ENCODE measurements at regions not wholly inside any gene's neighbourhood (a gene's known extent, or its start where the extent isn't known, plus 50 kb on each side); places are given as distances from the start of the nearest gene placed in this dataset.

DNA sequence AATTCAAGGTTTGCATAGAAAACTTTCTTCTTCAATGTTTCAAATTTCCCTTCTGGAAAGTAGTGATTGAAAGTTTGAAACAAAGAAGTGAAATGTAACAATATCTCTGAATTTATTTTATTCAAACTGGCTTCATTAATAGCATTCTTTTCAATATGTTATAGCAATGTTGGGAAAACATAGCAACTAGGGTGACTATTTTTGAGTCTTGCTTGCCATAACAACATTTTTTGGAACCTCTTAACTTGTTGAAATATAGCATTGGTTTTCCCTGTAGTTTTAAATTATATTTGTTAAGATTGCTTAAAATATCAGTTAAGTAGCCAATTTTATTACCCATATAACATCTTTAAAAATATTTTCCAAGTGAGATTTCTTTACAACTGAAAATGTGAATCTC is 141.7 kb upstream of the OSR1 start:
- Histone ChIP-seq H3K4me2 (ENCODE audit: unreplicated experiment) (no peak overlapping the region), H3K36me3 (ENCODE audit: low read depth) (no peaks in the 10 kb centered on the region), H3K27ac (no peak overlapping the region), H4K20me1 (ENCODE audit: insufficient read depth) (no peaks in the 10 kb centered on the region), H3K4me3 (no peak overlapping the region), H3K27me3 (replicated peaks; ENCODE audit: insufficient read depth) (no peaks in the 10 kb centered on the region), H3K9ac (no peak overlapping the region), H2AFZ (no peak overlapping the region), H3K79me2 (ENCODE audit: insufficient read depth) (no peaks in the 10 kb centered on the region), H3F3A (ENCODE audit: insufficient read depth) (no peaks in the 10 kb centered on the region), H3K9me3 (ENCODE audit: low read depth) (no peaks in the 10 kb centered on the region), H3K4me1 (ENCODE audit: insufficient read depth) (no peaks in the 10 kb centered on the region), H3K9me2 (ENCODE audit: insufficient read depth) (no peaks in the 10 kb centered on the region)
- TF ChIP-seq EZH2phosphoT487 (IDR thresholded peaks at IDR 0.05; ENCODE audit: insufficient read depth, low read depth) (no peak), EZH2 (IDR thresholded peaks at IDR 0.05; ENCODE audit: insufficient read depth, poor library complexity, severe bottlenecking) (no peak)
- in situ Hi-C loops (cut with MboI) = no loop called here
- no peak for DNase-seq

DNA sequence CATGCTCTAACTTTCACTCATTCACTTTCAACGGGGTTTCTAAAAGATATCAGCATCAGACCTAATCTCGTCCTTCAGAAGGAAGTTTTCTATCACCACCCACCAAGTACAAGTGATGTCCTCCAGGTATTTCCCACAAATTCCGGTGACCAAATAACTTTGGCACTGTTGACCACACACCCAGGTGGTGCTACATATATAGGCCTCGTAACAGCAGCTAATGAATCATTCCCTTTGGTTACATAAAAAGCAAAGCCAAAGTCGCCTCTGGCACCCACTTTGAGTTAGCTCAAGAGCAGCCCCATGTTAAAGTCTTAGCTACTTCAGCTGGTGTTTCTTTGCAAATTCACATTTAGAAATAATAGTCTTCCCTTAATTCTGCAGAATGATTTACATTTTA is 138.2 kb upstream of the OSR1 start:
- WGBS, 2 experiments (ENCODE audit: low coverage in 1 of 2, low lambda C conversion rate in 2 of 2, missing lambda C conversion rate in 2 of 2) = 87 to 93% methylated on average over 5 of the region's 5 CpGs

DNA sequence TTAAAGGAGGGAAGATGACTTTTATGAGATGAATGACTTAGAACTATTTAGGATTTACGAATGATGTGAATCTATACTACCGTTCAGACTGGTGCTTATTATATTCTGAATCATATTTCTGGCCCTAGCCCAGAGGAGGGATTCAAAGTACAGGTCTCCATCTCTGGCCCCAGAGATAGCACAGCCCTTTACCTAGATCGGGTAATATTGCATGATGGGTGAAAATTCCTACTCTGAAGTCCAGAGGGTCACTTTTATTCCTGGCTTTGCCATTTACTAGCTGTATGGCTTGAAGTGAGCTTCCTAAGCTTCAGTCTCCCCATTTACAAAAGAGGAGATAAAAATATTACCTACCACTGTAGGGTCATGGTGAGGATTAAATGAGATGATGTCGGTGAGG is 135.8 kb upstream of the OSR1 start:
- Histone ChIP-seq H3K9ac (no peak overlapping the region), H3K4me1 (ENCODE audit: insufficient read depth) (no peaks in the 10 kb centered on the region), H3K4me2 (ENCODE audit: unreplicated experiment) (no peak overlapping the region), H3K9me2 (ENCODE audit: insufficient read depth) (no peaks in the 10 kb centered on the region), H3K79me2 (ENCODE audit: insufficient read depth) (no peaks in the 10 kb centered on the region), H3K27me3 (replicated peaks; ENCODE audit: insufficient read depth) (no peaks in the 10 kb centered on the region), H2AFZ (no peak overlapping the region), H3F3A (ENCODE audit: insufficient read depth) (no peaks in the 10 kb centered on the region), H4K20me1 (ENCODE audit: insufficient read depth) (no peaks in the 10 kb centered on the region), H3K4me3 (no peak overlapping the region), H3K27ac (no peak overlapping the region), H3K9me3 (ENCODE audit: low read depth) (no peaks in the 10 kb centered on the region), H3K36me3 (ENCODE audit: low read depth) (no peaks in the 10 kb centered on the region)
- TF ChIP-seq EZH2 (IDR thresholded peaks at IDR 0.05; ENCODE audit: insufficient read depth, poor library complexity, severe bottlenecking) (no peak), EZH2phosphoT487 (IDR thresholded peaks at IDR 0.05; ENCODE audit: insufficient read depth, low read depth) (no peak)
- 80 to 86% methylated on average over 4 of the region's 4 CpGs for WGBS, 2 experiments (ENCODE audit: low coverage in 1 of 2, low lambda C conversion rate in 2 of 2, missing lambda C conversion rate in 2 of 2)
- DNase-seq = no peak
- in situ Hi-C loops (cut with MboI) = no loop called here

More for the DNA sequence above, 138.2 kb upstream of the OSR1 start:
- Histone ChIP-seq H3K4me1 (ENCODE audit: insufficient read depth) (no peaks in the 10 kb centered on the region), H3K9me2 (ENCODE audit: insufficient read depth) (no peaks in the 10 kb centered on the region), H3F3A (ENCODE audit: insufficient read depth) (no peaks in the 10 kb centered on the region), H3K4me2 (ENCODE audit: unreplicated experiment) (no peak overlapping the region), H3K27ac (no peak overlapping the region), H3K9ac (no peak overlapping the region), H2AFZ (no peak overlapping the region), H3K79me2 (ENCODE audit: insufficient read depth) (no peaks in the 10 kb centered on the region), H3K4me3 (no peak overlapping the region), H3K9me3 (ENCODE audit: low read depth) (no peaks in the 10 kb centered on the region), H3K36me3 (ENCODE audit: low read depth) (no peaks in the 10 kb centered on the region), H4K20me1 (ENCODE audit: insufficient read depth) (no peaks in the 10 kb centered on the region), H3K27me3 (replicated peaks; ENCODE audit: insufficient read depth) (no peaks in the 10 kb centered on the region)
- in situ Hi-C loops (cut with MboI) = no loop called here
- TF ChIP-seq EZH2 (IDR thresholded peaks at IDR 0.05; ENCODE audit: insufficient read depth, poor library complexity, severe bottlenecking) (no peak), EZH2phosphoT487 (IDR thresholded peaks at IDR 0.05; ENCODE audit: insufficient read depth, low read depth) (no peak)
- DNase-seq = no peak

DNA sequence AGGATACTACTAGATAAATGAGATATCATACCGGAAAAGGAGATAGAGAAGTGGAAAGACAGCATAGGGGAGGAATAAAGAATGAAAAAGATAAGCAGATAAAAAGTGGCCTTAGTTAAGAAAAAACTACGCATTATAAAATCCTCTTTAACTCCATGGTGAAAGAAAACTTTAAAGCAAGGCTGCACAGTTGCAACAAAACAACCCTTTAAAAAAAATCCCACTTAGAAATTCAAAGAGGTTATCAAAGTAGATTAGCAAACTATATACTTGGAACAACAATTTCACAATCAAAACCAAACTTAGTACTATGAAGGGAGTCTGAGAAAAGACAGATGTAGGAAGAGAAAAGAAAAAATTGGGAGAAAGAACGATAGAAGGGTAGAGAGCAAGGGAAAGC is 133.4 kb upstream of the OSR1 start:
- 71 to 87% methylated on average over 3 of the region's 3 CpGs for WGBS, 2 experiments (ENCODE audit: low coverage in 1 of 2, low lambda C conversion rate in 2 of 2, missing lambda C conversion rate in 2 of 2)
- Histone ChIP-seq H3F3A (ENCODE audit: insufficient read depth) (no peaks in the 10 kb centered on the region), H3K36me3 (ENCODE audit: low read depth) (no peaks in the 10 kb centered on the region), H3K27ac (no peak overlapping the region), H2AFZ (no peak overlapping the region), H4K20me1 (ENCODE audit: insufficient read depth) (no peaks in the 10 kb centered on the region), H3K4me3 (no peak overlapping the region), H3K9ac (no peak overlapping the region), H3K4me1 (ENCODE audit: insufficient read depth) (peaks cover 11% of the 10 kb centered on the region), H3K4me2 (ENCODE audit: unreplicated experiment) (no peak overlapping the region), H3K9me3 (ENCODE audit: low read depth) (no peaks in the 10 kb centered on the region), H3K27me3 (replicated peaks; ENCODE audit: insufficient read depth) (no peaks in the 10 kb centered on the region), H3K79me2 (ENCODE audit: insufficient read depth) (no peaks in the 10 kb centered on the region), H3K9me2 (ENCODE audit: insufficient read depth) (peaks cover 3% of the 10 kb centered on the region; the same call in 1 of the 2 replicates)
- in situ Hi-C loops (cut with MboI) = no loop called here
- TF ChIP-seq EZH2phosphoT487 (IDR thresholded peaks at IDR 0.05; ENCODE audit: insufficient read depth, low read depth) = no peak
- no peak for TF ChIP-seq EZH2 (IDR thresholded peaks at IDR 0.05; ENCODE audit: insufficient read depth, poor library complexity, severe bottlenecking)
- no peak for DNase-seq

DNA sequence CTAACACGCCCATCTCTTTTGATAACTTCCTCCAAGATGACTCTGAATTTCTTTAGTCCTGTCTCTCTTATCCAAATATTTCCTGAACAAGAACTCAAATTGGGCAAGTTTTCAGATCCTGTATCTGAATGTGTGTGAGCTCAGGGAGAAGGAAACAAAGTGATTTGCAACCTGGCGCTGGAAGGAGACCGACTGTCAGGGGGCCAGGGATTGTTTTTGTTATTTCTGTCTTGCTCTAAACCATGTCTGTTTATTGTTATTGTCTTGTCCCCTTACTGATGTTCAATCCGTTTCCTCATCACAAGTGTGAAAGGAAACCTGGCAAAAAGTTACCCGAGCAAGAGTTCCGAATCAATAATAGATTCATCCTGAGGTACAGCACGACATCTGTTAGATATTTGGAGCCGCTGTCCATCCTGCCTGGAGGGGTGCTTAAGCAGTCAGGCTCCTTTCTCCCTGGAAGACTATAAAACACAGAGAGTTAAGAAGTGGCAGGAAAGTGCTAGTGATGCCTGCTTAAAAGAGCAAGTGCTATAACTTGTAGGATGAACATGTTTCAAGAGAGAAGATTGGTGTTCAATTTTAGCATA is 132.5 kb upstream of the OSR1 start:
- no peak overlapping the region for H3K4me2 ChIP-seq (ENCODE audit: unreplicated experiment)

More for the DNA sequence above, 132.5 kb upstream of the OSR1 start:
- Histone ChIP-seq H3K36me3 (ENCODE audit: low read depth) (no peaks in the 10 kb centered on the region), H3K9me3 (ENCODE audit: low read depth) (no peaks in the 10 kb centered on the region), H2AFZ (no peak overlapping the region), H3K4me1 (ENCODE audit: insufficient read depth) (peaks cover 11% of the 10 kb centered on the region), H3K27me3 (replicated peaks; ENCODE audit: insufficient read depth) (no peaks in the 10 kb centered on the region), H3F3A (ENCODE audit: insufficient read depth) (no peaks in the 10 kb centered on the region), H3K9ac (no peak overlapping the region), H4K20me1 (ENCODE audit: insufficient read depth) (no peaks in the 10 kb centered on the region), H3K27ac (no peak overlapping the region), H3K79me2 (ENCODE audit: insufficient read depth) (no peaks in the 10 kb centered on the region), H3K4me3 (no peak overlapping the region), H3K9me2 (ENCODE audit: insufficient read depth) (peaks cover 3% of the 10 kb centered on the region; the same call in 1 of the 2 replicates)
- WGBS, 2 experiments (ENCODE audit: low coverage in 1 of 2, low lambda C conversion rate in 2 of 2, missing lambda C conversion rate in 2 of 2) = 47 to 50% methylated on average over 8 of the region's 8 CpGs
- DNase-seq = no peak
- in situ Hi-C loops (cut with MboI) = no loop called here
- TF ChIP-seq EZH2 (IDR thresholded peaks at IDR 0.05; ENCODE audit: insufficient read depth, poor library complexity, severe bottlenecking) = no peak
- no peak for TF ChIP-seq EZH2phosphoT487 (IDR thresholded peaks at IDR 0.05; ENCODE audit: insufficient read depth, low read depth)
